ENCODE measurements at regions not wholly inside any gene's neighbourhood (a gene's known extent, or its start where the extent isn't known, plus 50 kb on each side); places are given as distances from the start of the nearest gene placed in this dataset.
"Not testable (repeated sequence)": the region's sequence is repeated elsewhere in the genome, so short reads cannot be mapped to it uniquely, and the experiment has no call there.

- FAIRE-seq = no peak
These were observed 302.5 kb downstream of the RWDD3 start for GRCh38 chr1:95536501-95536900.

- no peak for FAIRE-seq
These were observed 303.2 kb downstream of the RWDD3 start for GRCh38 chr1:95537176-95537575.

- not testable (repeated sequence) for FAIRE-seq
These were observed 304.2 kb downstream of the RWDD3 start for GRCh38 chr1:95538242-95538641.

- no peak for FAIRE-seq
These were observed 308.9 kb downstream of the RWDD3 start for GRCh38 chr1:95542936-95543335.

GRCh38 chr1:95547005-95547404 lies 313.0 kb downstream of the RWDD3 start:
- FAIRE-seq = no peak

GRCh38 chr1:95548211-95548610 lies 314.2 kb downstream of the RWDD3 start:
- no peak for FAIRE-seq

- FAIRE-seq = no peak
These were observed 317.2 kb downstream of the RWDD3 start for GRCh38 chr1:95551201-95551600.

GRCh38 chr1:95553595-95553994 lies 319.6 kb downstream of the RWDD3 start:
- FAIRE-seq = no peak

GRCh38 chr1:95554408-95554807 lies 320.4 kb downstream of the RWDD3 start:
- no peak for FAIRE-seq

- FAIRE-seq = no peak
These were observed 324.8 kb downstream of the RWDD3 start for GRCh38 chr1:95558791-95559190.

GRCh38 chr1:95561346-95561745 lies 327.3 kb downstream of the RWDD3 start:
- no peak for FAIRE-seq

GRCh38 chr1:95562230-95562629 lies 328.2 kb downstream of the RWDD3 start:
- FAIRE-seq = no peak

GRCh38 chr1:95572002-95572401 lies 338.0 kb downstream of the RWDD3 start:
- no peak for FAIRE-seq

GRCh38 chr1:95572962-95573361 lies 339.0 kb downstream of the RWDD3 start:
- FAIRE-seq = no peak

- no peak for FAIRE-seq
These were observed 341.3 kb downstream of the RWDD3 start for GRCh38 chr1:95575291-95575690.

- no peak for FAIRE-seq
These were observed 344.5 kb downstream of the RWDD3 start for GRCh38 chr1:95578462-95578861.

- no peak for FAIRE-seq
These were observed 348.2 kb downstream of the RWDD3 start for GRCh38 chr1:95582191-95582590.

- FAIRE-seq = no peak
These were observed 348.7 kb downstream of the RWDD3 start for GRCh38 chr1:95582746-95583145.

- FAIRE-seq = no peak
These were observed 349.7 kb downstream of the RWDD3 start for GRCh38 chr1:95583661-95584210.

- FAIRE-seq = no peak
These were observed 350.3 kb downstream of the RWDD3 start for GRCh38 chr1:95584315-95584714.

GRCh38 chr1:95604771-95605170 lies 370.8 kb downstream of the RWDD3 start:
- no peak for FAIRE-seq

- FAIRE-seq = no peak
These were observed 380.2 kb downstream of the RWDD3 start for GRCh38 chr1:95614197-95614596.

GRCh38 chr1:95615421-95615820 lies 381.4 kb downstream of the RWDD3 start:
- no peak for FAIRE-seq

GRCh38 chr1:95620076-95620475 lies 386.1 kb downstream of the RWDD3 start:
- FAIRE-seq = no peak

GRCh38 chr1:95622609-95623008 lies 388.6 kb downstream of the RWDD3 start:
- no peak for FAIRE-seq

- no peak for FAIRE-seq
These were observed 391.2 kb downstream of the RWDD3 start for GRCh38 chr1:95625224-95625623.
